SIG-M5 treated with dmso at 0.1 percent for 504 hours (cell line): ENCODE measurements at regions not wholly inside any gene's neighbourhood (a gene's known extent, or its start where the extent isn't known, plus 50 kb on each side); places are given as distances from the start of the nearest gene placed in this dataset.
A peak's percentile ranks its signal among the peaks of the same experiment; 100 is the strongest.

Experiments
- DNase-seq: peaks from one replicate; lab custom pipeline; 2025; ENCODE audit not compliant: unreplicated experiment; lab: John Stamatoyannopoulos, UW

GRCh38 chr9:99573085-99573484 is 248.6 kb upstream of the NR4A3 start:
- DNase-seq: no peak

GRCh38 chr9:99573886-99574285 is 247.8 kb upstream of the NR4A3 start:
- DNase-seq: no peak

- DNase-seq: no peak
These were observed 245.7 kb upstream of the NR4A3 start for GRCh38 chr9:99576002-99576401.

GRCh38 chr9:99576876-99577275 is 244.8 kb upstream of the NR4A3 start:
- DNase-seq: no peak

GRCh38 chr9:99577351-99577750 is 244.3 kb upstream of the NR4A3 start:
- DNase-seq: no peak

GRCh38 chr9:99578666-99579065 is 243.0 kb upstream of the NR4A3 start:
- DNase-seq: no peak

GRCh38 chr9:99579964-99580363 is 241.7 kb upstream of the NR4A3 start:
- peak; percentile 89 for DNase-seq

GRCh38 chr9:99582814-99583213 is 238.9 kb upstream of the NR4A3 start:
- peak; percentile 37 for DNase-seq

GRCh38 chr9:99588299-99588698 is 233.4 kb upstream of the NR4A3 start:
- DNase-seq: no peak

- no peak for DNase-seq
These were observed 232.9 kb upstream of the NR4A3 start for GRCh38 chr9:99588747-99589146.

GRCh38 chr9:99590410-99590809 is 231.3 kb upstream of the NR4A3 start:
- no peak for DNase-seq

GRCh38 chr9:99590840-99591239 is 230.8 kb upstream of the NR4A3 start:
- DNase-seq: peak; percentile 86

- no peak for DNase-seq
These were observed 229.9 kb upstream of the NR4A3 start for GRCh38 chr9:99591770-99592169.

GRCh38 chr9:99592834-99593574 is 228.7 kb upstream of the NR4A3 start:
- peak; percentile 40 for DNase-seq

GRCh38 chr9:99593610-99594009 is 228.1 kb upstream of the NR4A3 start:
- no peak for DNase-seq

GRCh38 chr9:99594056-99594780 is 227.5 kb upstream of the NR4A3 start:
- DNase-seq: no peak

- DNase-seq: peak; percentile 47
These were observed 225.9 kb upstream of the NR4A3 start for GRCh38 chr9:99595796-99596195.

GRCh38 chr9:99601571-99602111 is 220.0 kb upstream of the NR4A3 start:
- DNase-seq: no peak

GRCh38 chr9:99602854-99603253 is 218.8 kb upstream of the NR4A3 start:
- DNase-seq: no peak

- DNase-seq: no peak
These were observed 216.5 kb upstream of the NR4A3 start for GRCh38 chr9:99605016-99605743.

- no peak for DNase-seq
These were observed 215.4 kb upstream of the NR4A3 start for GRCh38 chr9:99606296-99606695.

GRCh38 chr9:99606957-99607356 is 214.7 kb upstream of the NR4A3 start:
- no peak for DNase-seq
